GM21515 (cell line): ENCODE measurements at regions not wholly inside any gene's neighbourhood (a gene's known extent, or its start where the extent isn't known, plus 50 kb on each side); places are given as distances from the start of the nearest gene placed in this dataset.
"Not testable (repeated sequence)": the region's sequence is repeated elsewhere in the genome, so short reads cannot be mapped to it uniquely, and the experiment has no call there.

Experiments
- ATAC-seq: cut with Tn5 transposase; IDR thresholded peaks from one replicate; pipeline ENCODE4 v1.9.1; 2021; ENCODE audit not compliant: unreplicated experiment

- ATAC-seq: no peak
These were observed 169.2 kb downstream of the SQOR start for GRCh38 chr15:45804028-45804427.

GRCh38 chr15:45810201-45810600, 175.4 kb downstream of the SQOR start:
- ATAC-seq: no peak

GRCh38 chr15:45812200-45812599, 177.4 kb downstream of the SQOR start:
- ATAC-seq: no peak

- not testable (repeated sequence) for ATAC-seq
These were observed 182.7 kb downstream of the SQOR start for GRCh38 chr15:45817578-45817977.

GRCh38 chr15:45821390-45821789, 186.6 kb downstream of the SQOR start:
- ATAC-seq: no peak

- ATAC-seq: not testable (repeated sequence)
These were observed 188.1 kb downstream of the SQOR start for GRCh38 chr15:45822968-45823367.

GRCh38 chr15:45827275-45827674, 192.4 kb downstream of the SQOR start:
- no peak for ATAC-seq

- no peak for ATAC-seq
These were observed 192.9 kb downstream of the SQOR start for GRCh38 chr15:45827766-45828165.

GRCh38 chr15:45829336-45830153, 194.7 kb downstream of the SQOR start:
- ATAC-seq: no peak

- no peak for ATAC-seq
These were observed 197.0 kb downstream of the SQOR start for GRCh38 chr15:45831787-45832186.

- ATAC-seq: no peak
These were observed 199.8 kb downstream of the SQOR start for GRCh38 chr15:45834622-45835021.

GRCh38 chr15:45842151-45842550, 207.3 kb downstream of the SQOR start:
- no peak for ATAC-seq

- no peak for ATAC-seq
These were observed 212.8 kb downstream of the SQOR start for GRCh38 chr15:45847645-45848044.

- no peak for ATAC-seq
These were observed 214.3 kb downstream of the SQOR start for GRCh38 chr15:45849136-45849535.

GRCh38 chr15:45854455-45855202, 219.8 kb downstream of the SQOR start:
- ATAC-seq: no peak

GRCh38 chr15:45855210-45855906, 220.5 kb downstream of the SQOR start:
- no peak for ATAC-seq

- no peak for ATAC-seq
These were observed 221.2 kb downstream of the SQOR start for GRCh38 chr15:45855907-45856579.

GRCh38 chr15:45857291-45857690, 222.5 kb downstream of the SQOR start:
- no peak for ATAC-seq

GRCh38 chr15:45858491-45858890, 223.7 kb downstream of the SQOR start:
- ATAC-seq: no peak

GRCh38 chr15:45862034-45862433, 227.2 kb downstream of the SQOR start:
- ATAC-seq: no peak
